NCI-H1105 treated with DMSO at 0.1 percent for 48 hours (cell line): ENCODE measurements at regions not wholly inside any gene's neighbourhood (a gene's known extent, or its start where the extent isn't known, plus 50 kb on each side); places are given as distances from the start of the nearest gene placed in this dataset.

ENCODE experiments used
- DNase-seq: peaks from one replicate; lab custom pipeline; 2025; lab: John Stamatoyannopoulos, UW

GRCh38 chr13:103965506-103966243 lies 899.5 kb upstream of the SLC10A2 start:
- no peak for DNase-seq

- no peak for DNase-seq
Observed at GRCh38 chr13:103961784-103962183, 895.6 kb upstream of the SLC10A2 start.

DNA sequence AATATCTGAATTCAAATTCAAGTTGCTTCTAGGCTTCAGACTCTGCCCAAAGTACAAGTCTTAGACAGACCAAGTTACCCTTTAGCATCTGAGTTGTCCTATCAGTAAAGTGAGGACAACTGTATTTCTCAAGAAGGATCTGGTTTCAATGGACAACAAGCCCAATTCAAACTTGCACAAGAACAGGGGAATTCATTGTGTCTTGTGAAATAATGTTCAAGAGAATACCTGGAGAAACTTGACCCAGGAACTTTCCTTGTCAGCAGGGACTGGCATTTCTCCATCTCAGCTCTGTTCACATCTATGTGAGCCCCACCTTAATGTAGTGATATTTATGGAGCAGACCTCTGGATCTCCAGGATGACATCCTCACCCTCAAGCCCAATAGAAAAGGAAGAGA lies 894.9 kb upstream of the SLC10A2 start:
- DNase-seq: no peak

DNA sequence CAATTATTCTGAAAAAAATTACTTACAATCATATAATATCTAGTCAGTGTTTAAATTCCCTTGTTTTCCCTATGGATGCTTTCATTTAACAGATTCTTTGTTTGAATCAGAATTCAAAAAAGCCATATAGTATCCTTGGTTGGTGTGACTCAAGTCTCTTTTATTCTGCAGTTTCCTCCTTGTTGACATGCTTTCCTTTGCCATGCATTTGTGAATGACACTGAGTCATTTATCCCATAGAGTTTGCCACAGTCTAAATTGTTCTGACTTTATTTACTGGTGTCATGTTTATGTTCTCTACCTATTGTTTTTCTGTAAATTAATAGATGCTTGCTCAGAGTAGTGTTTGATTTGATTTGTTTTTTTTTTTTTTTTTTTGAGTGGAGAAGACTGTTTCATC lies 893.8 kb upstream of the SLC10A2 start:
- DNase-seq: no peak

- no peak for DNase-seq
Observed at GRCh38 chr13:103958691-103959090, 892.5 kb upstream of the SLC10A2 start.

- no peak for DNase-seq
Observed at GRCh38 chr13:103957939-103958338, 891.7 kb upstream of the SLC10A2 start.

DNA sequence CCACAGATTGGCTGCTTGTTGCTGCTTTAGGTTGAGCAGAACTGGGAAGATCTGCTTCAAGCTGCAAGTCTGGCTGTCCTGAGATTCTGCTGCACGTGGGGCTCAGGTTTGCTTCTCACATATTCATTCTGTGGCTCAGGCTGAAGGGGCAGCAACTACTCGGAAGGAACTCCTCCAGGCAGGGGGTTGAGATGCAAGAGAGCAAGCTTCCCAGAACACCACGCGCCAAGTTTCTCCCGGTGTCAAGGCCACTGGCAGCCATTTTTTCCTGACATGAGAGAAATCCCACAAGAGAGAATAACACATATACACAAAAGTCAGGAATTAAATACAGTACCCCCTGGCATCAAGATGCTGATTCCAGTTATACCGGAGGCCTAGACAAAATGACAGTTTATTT lies 887.6 kb upstream of the SLC10A2 start:
- DNase-seq: no peak

GRCh38 chr13:103952183-103952582 lies 886.0 kb upstream of the SLC10A2 start:
- no peak for DNase-seq

DNA sequence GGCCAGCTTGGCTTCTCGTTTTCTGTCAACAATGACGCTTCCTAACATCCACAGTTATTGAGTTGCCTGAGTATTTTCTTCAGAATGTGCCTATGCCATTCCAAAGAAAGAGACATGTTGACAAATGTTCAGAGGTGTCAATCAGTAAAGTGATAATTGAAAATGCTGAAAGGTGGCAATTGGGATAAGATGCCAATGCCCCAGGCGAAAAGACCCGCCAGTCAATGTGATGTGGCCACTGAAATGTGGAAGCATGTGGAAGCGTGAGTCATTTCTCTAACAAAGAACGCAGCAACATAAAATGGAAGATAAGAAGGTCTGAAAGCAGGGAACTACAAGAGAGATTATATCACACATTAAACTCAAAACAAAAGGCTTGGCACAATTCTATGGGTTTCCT lies 882.2 kb upstream of the SLC10A2 start:
- no peak for DNase-seq

DNA sequence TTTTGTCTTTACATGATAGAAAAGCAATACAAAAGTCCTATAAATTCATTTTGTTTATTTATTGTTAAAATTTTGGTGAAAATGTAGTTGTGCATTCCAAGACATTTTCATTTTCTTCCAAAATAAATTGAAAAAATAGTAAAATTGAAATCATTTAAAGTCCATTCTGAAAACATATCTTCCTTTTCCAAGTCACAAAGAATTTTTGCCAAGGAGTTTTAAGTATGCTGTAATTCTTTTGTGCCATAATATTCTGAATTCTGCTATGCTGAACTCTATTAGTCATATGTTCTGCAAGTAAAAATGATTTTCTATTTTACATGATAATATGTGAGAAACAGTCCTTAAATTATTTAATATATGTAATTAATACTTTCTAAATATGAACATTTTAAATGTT lies 879.6 kb upstream of the SLC10A2 start:
- DNase-seq: no peak

- no peak for DNase-seq
Observed at GRCh38 chr13:103941506-103942140, 875.4 kb upstream of the SLC10A2 start.

DNA sequence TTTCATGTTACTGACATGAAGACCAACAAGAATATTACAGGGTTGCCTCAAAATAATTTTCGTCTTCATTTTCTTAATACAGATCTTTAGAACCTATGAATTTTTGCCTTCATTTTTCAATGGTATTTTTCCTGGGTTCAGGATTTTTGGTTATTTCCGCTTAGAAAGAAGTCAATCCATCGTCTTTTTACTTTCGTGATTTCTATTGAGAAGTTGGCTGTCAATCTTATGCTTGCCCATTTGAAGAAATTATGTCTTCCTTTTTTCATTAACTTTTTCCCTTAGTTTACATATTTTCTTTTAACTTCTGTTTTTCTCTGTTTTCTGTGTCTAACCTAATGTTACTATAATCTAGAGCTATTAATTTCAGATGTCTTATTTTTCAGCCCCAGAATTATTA lies 868.9 kb upstream of the SLC10A2 start:
- DNase-seq: no peak

DNA sequence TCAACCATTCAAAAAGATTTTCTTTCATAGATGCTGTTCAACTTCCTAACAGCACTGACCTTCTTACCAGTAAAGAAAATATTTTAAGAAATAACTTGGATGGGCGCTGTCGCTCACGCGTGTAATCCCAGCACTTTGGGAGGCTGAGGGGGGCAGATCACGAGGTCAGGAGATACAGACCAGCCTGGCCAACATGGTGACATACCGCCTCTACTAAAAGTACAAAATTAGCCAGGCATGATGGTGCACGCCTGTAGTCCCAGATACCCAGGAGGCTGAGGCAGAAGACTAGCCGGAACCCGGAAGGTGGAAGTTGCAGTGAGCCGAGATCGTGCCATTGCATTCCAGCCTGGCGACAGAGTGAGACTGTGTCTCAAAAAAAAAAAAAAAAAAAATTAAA lies 865.7 kb upstream of the SLC10A2 start:
- no peak for DNase-seq

- DNase-seq: no peak
Observed at GRCh38 chr13:103931331-103931845, 865.2 kb upstream of the SLC10A2 start.

GRCh38 chr13:103926118-103926517 lies 859.9 kb upstream of the SLC10A2 start:
- DNase-seq: no peak

DNA sequence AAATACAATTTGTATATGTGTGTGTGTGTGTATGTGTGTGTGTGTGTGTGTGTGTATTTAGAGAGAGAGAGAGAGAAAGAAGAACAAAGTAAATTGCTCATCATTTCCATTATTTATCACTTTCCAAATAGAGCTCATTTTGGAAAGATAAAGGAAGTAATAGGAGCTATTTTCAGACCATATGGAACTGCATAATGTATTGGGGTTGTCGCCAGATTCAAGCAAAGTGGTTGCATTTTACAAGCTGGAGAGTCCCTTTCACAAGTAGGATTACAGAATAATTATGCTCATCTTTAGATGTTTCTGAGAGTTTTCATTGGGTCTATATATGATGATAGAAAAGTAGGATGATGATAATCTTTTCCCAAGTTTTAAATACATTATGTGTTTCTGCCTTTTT lies 842.7 kb upstream of the SLC10A2 start:
- DNase-seq: no peak

DNA sequence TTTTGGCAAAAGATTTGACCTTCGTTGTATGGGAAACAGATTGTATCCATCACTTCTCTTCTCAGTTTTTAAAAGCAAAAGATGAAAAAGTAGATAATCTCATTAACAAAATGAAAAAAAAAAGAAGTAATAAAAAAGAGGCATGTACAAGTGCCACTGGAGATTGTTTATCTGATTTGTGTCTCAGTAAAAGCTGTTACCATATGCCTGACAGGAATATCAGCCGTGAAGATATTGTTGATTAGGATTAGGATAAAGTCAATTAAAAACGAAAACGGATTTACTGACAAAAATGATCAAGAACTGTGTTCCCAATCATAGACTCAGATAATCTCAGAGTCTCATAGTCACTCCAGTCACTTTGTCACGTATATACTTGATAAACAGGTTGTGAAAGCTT lies 842.1 kb upstream of the SLC10A2 start:
- DNase-seq: no peak

DNA sequence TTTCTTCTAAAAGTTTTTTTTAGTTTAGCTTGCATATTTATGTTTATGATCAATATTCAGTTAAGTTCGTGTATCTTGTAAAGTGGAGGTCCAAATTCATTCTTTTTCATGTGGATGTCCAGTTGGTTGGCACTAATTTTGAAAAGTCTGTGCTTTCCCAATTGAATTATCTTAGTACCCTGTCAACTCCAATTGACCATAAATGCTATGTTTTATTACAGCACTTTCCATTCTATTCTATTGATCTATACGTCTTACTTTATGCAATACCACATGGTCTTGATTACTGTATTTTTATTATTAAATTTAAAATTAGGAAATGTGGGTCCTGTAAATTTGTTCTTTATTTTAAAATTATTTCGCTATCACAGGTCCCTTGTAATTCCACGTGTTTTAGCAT lies 837.6 kb upstream of the SLC10A2 start:
- DNase-seq: no peak

GRCh38 chr13:103898481-103898880 lies 832.3 kb upstream of the SLC10A2 start:
- DNase-seq: no peak

DNA sequence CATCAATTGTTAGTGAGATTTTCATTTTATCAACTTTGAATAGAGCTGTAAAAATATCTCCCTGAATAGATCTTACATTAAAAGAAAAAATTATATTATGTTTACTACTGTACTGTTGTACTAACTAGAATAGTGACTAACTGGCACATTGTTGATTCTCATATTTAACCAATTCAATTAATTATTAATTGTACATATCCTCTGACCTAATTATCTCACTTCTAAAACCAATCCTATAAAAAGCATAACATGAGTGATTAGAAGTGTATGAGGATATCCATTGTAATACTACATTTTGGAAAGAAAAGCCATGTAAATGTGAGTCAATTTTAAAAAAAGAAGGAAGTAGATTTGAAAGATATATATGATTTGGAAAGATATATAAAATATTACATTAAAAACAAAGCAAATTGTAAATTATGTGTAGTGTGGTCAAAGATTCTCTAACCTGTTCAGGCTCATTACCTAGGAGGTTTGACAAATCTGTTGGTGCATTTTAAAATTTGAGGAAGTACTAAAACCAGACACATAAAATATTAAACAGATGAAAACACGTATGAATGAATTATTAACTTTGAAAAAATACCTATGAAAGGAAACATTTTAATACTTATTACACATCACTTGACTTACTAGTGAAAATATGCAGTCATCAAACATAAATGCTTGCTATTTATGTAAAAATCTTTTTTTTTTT lies 829.8 kb upstream of the SLC10A2 start:
- DNase-seq: no peak

- DNase-seq: no peak
Observed at GRCh38 chr13:103894626-103895025, 828.4 kb upstream of the SLC10A2 start.

GRCh38 chr13:103884101-103884723 lies 818.0 kb upstream of the SLC10A2 start:
- no peak for DNase-seq

DNA sequence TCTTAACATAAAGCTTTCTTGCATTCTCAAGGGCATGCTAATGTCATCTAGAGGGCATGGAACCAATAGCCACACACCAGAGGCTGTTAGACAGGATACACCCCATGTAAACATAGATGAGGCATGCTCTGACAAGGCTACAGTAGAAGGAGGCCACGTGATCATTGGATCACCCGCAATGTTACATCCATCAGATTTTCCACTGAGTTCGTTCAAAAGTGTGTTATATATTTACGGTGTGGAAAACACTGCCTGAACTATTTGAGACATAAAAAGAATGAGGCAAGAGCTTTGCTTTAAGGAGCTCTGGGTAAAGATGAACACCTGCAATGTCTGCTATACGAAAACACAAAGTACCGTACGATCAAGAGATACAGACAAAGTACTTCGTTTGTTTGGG lies 817.5 kb upstream of the SLC10A2 start:
- no peak for DNase-seq
